ENCODE measurements at regions not wholly inside any gene's neighbourhood (a gene's known extent, or its start where the extent isn't known, plus 50 kb on each side); places are given as distances from the start of the nearest gene placed in this dataset.

- TF ChIP-seq CTCF (IDR thresholded peaks at IDR 0.05; ENCODE audit: borderline replicate concordance, insufficient read depth, low read depth, low read length): no peak
- no peak overlapping the region for H3K4me3 ChIP-seq (ENCODE audit: low read depth, low read length)
Observed at GRCh38 chr1:4303303-4303702, 351.1 kb upstream of the AJAP1 start.

- no peak overlapping the region for H3K4me3 ChIP-seq (ENCODE audit: low read depth, low read length)
- TF ChIP-seq CTCF (IDR thresholded peaks at IDR 0.05; ENCODE audit: borderline replicate concordance, insufficient read depth, low read depth, low read length): no peak
Observed at GRCh38 chr1:4305526-4306301, 348.7 kb upstream of the AJAP1 start.

- H3K4me3 ChIP-seq (ENCODE audit: low read depth, low read length): no peak overlapping the region
- no peak for TF ChIP-seq CTCF (IDR thresholded peaks at IDR 0.05; ENCODE audit: borderline replicate concordance, insufficient read depth, low read depth, low read length)
Observed at GRCh38 chr1:4306559-4307467, 347.6 kb upstream of the AJAP1 start.

- no peak for TF ChIP-seq CTCF (IDR thresholded peaks at IDR 0.05; ENCODE audit: borderline replicate concordance, insufficient read depth, low read depth, low read length)
- no peak overlapping the region for H3K4me3 ChIP-seq (ENCODE audit: low read depth, low read length)
Observed at GRCh38 chr1:4307468-4307845, 347.0 kb upstream of the AJAP1 start.

GRCh38 chr1:4307911-4308545 lies 346.4 kb upstream of the AJAP1 start:
- no peak overlapping the region for H3K4me3 ChIP-seq (ENCODE audit: low read depth, low read length)
- no peak for TF ChIP-seq CTCF (IDR thresholded peaks at IDR 0.05; ENCODE audit: borderline replicate concordance, insufficient read depth, low read depth, low read length)

GRCh38 chr1:4308806-4309205 lies 345.6 kb upstream of the AJAP1 start:
- TF ChIP-seq CTCF (IDR thresholded peaks at IDR 0.05; ENCODE audit: borderline replicate concordance, insufficient read depth, low read depth, low read length): no peak
- no peak overlapping the region for H3K4me3 ChIP-seq (ENCODE audit: low read depth, low read length)
